ENCODE measurements at regions not wholly inside any gene's neighbourhood (a gene's known extent, or its start where the extent isn't known, plus 50 kb on each side); places are given as distances from the start of the nearest gene placed in this dataset.

DNA sequence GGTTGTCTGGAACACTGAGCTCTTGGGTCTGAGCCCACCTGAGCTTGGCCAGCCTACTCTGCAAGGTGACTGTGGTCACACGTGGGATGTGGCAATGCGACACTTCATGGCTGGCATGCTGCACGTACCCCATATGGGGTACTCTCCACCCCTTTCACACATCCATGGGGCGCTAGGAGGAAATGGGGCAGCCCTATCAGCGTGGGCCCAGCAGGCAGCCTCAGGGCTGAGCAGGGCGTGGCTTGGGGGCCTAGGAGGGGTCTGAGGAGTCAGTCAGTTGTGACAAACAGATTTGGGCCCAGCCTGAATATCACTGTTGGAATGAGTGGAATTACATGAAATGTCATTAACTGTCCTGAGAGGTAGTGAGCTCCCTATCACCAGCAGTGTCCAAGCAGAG, 82.3 kb upstream of the LINGO1 start:
- H3K4me1 ChIP-seq (ENCODE audit: control insufficient read depth, insufficient read depth, low read length, poor library complexity, severe bottlenecking): no peaks in the 10 kb centered on the region
- H3K27me3 ChIP-seq (replicated peaks; ENCODE audit: control insufficient read depth, insufficient read depth, low read length, poor library complexity, severe bottlenecking): no peaks in the 10 kb centered on the region
- H3K36me3 ChIP-seq (ENCODE audit: control insufficient read depth, insufficient read depth, low read length): no peaks in the 10 kb centered on the region
- H3K4me3 ChIP-seq (ENCODE audit: insufficient read depth, low read depth, low read length, poor library complexity, severe bottlenecking): no peak overlapping the region
- no peak overlapping the region for H3K27ac ChIP-seq (ENCODE audit: insufficient read depth, low read length, poor library complexity, severe bottlenecking)
- DNase-seq: no peak
- H3K9me3 ChIP-seq (ENCODE audit: control insufficient read depth, low read length): no peaks in the 10 kb centered on the region

DNA sequence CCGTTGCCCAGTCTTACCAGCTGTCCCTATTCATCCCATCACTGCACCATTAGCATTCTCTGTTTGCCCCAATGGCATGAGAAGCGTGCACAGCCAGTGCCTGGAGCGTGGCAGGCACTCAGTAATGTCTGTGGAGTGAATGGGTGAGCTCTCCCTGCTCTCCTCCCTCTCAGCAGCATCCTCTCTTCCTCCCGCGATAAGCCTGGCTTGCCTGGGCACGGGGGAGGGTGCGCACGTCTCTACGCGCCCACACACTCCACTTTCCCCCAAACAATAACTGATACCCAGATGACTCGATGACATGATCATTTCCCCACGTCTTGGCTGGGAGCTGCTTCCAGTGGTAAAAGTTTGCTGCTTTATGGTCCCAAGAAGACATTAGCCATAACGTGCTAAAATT, 81.8 kb upstream of the LINGO1 start:
- H3K9me3 ChIP-seq (ENCODE audit: control insufficient read depth, low read length): no peaks in the 10 kb centered on the region
- DNase-seq: no peak
- H3K27ac ChIP-seq (ENCODE audit: insufficient read depth, low read length, poor library complexity, severe bottlenecking): no peak overlapping the region
- H3K4me1 ChIP-seq (ENCODE audit: control insufficient read depth, insufficient read depth, low read length, poor library complexity, severe bottlenecking): no peaks in the 10 kb centered on the region
- H3K36me3 ChIP-seq (ENCODE audit: control insufficient read depth, insufficient read depth, low read length): no peaks in the 10 kb centered on the region
- H3K4me3 ChIP-seq (ENCODE audit: insufficient read depth, low read depth, low read length, poor library complexity, severe bottlenecking): no peak overlapping the region
- H3K27me3 ChIP-seq (replicated peaks; ENCODE audit: control insufficient read depth, insufficient read depth, low read length, poor library complexity, severe bottlenecking): no peaks in the 10 kb centered on the region

DNA sequence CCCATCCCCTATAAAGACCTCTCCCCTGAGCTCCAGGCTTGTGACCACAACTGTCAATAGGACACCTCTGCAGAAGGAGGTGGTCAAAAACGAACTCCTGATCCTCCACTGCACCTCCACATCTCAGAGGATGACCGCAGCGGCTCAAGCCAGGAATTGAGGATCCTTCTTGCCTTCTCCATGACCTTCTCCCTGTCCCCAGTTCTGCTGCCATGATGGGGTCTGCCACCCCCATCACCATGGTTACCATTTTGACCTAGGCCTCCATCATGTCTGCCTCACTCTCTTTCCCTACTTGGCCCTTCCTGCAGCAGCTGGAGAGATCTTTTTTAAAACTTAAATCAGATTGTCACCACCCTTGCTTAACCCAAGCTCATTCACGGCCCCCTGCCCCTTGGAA, 81.3 kb upstream of the LINGO1 start:
- Histone ChIP-seq H3K4me1 (ENCODE audit: control insufficient read depth, insufficient read depth, low read length, poor library complexity, severe bottlenecking) (no peaks in the 10 kb centered on the region), H3K9me3 (ENCODE audit: control insufficient read depth, low read length) (no peaks in the 10 kb centered on the region), H3K27ac (ENCODE audit: insufficient read depth, low read length, poor library complexity, severe bottlenecking) (no peak overlapping the region), H3K27me3 (replicated peaks; ENCODE audit: control insufficient read depth, insufficient read depth, low read length, poor library complexity, severe bottlenecking) (no peaks in the 10 kb centered on the region), H3K4me3 (ENCODE audit: insufficient read depth, low read depth, low read length, poor library complexity, severe bottlenecking) (no peak overlapping the region), H3K36me3 (ENCODE audit: control insufficient read depth, insufficient read depth, low read length) (no peaks in the 10 kb centered on the region)
- DNase-seq: no peak

DNA sequence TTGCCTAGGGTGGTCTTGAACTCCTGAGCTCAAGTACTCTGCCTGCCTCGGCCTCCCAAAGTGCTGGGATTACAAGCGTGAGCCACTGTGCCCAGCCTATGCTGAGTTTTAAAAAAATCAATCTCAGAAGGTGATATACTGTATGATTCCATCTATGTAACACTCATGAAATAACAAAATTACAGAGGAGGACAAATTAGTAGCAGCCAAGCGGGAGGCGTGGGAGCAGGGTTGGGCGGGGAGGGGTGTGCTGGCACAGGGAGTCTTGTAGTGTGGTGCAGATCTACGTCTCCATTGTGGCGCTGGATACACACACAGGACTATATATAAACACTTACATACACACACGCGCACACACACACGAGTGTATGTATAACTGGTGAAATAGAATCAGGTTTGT, 80.6 kb upstream of the LINGO1 start:
- Histone ChIP-seq H3K4me3 (ENCODE audit: insufficient read depth, low read depth, low read length, poor library complexity, severe bottlenecking) (no peak overlapping the region), H3K4me1 (ENCODE audit: control insufficient read depth, insufficient read depth, low read length, poor library complexity, severe bottlenecking) (no peaks in the 10 kb centered on the region), H3K27me3 (replicated peaks; ENCODE audit: control insufficient read depth, insufficient read depth, low read length, poor library complexity, severe bottlenecking) (no peaks in the 10 kb centered on the region), H3K9me3 (ENCODE audit: control insufficient read depth, low read length) (no peaks in the 10 kb centered on the region), H3K27ac (ENCODE audit: insufficient read depth, low read length, poor library complexity, severe bottlenecking) (no peak overlapping the region), H3K36me3 (ENCODE audit: control insufficient read depth, insufficient read depth, low read length) (no peaks in the 10 kb centered on the region)
- DNase-seq: no peak

- H3K36me3 ChIP-seq (ENCODE audit: control insufficient read depth, insufficient read depth, low read length): no peaks in the 10 kb centered on the region
- H3K27ac ChIP-seq (ENCODE audit: insufficient read depth, low read length, poor library complexity, severe bottlenecking): no peak overlapping the region
- no peaks in the 10 kb centered on the region for H3K27me3 ChIP-seq (replicated peaks; ENCODE audit: control insufficient read depth, insufficient read depth, low read length, poor library complexity, severe bottlenecking)
- H3K4me3 ChIP-seq (ENCODE audit: insufficient read depth, low read depth, low read length, poor library complexity, severe bottlenecking): no peak overlapping the region
- DNase-seq: no peak
- no peaks in the 10 kb centered on the region for H3K4me1 ChIP-seq (ENCODE audit: control insufficient read depth, insufficient read depth, low read length, poor library complexity, severe bottlenecking)
- H3K9me3 ChIP-seq (ENCODE audit: control insufficient read depth, low read length): no peaks in the 10 kb centered on the region
Observed at GRCh38 chr15:77712438-77712837, 79.7 kb upstream of the LINGO1 start.

DNA sequence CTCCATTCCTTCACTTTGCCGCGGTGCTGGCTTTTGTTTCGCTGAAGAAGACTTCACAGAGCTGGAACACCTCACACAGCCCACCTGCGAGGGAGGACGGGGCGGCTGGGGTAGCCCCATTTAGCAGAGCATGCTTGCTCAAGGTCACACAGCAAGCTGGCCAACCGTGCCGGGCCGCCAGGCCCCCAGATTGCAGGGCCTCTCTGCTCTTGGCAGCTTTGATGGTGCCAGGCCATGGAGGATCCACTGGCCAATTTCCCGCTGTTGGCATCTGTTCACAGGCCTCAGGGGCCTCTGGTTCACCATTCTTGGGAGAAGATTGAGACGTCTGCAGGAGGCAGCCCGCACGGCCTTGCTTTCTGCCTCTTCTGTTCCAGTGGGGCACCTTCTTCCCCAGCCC, 77.9 kb upstream of the LINGO1 start:
- H3K27me3 ChIP-seq (replicated peaks; ENCODE audit: control insufficient read depth, insufficient read depth, low read length, poor library complexity, severe bottlenecking): no peaks in the 10 kb centered on the region
- no peaks in the 10 kb centered on the region for H3K9me3 ChIP-seq (ENCODE audit: control insufficient read depth, low read length)
- H3K4me1 ChIP-seq (ENCODE audit: control insufficient read depth, insufficient read depth, low read length, poor library complexity, severe bottlenecking): no peaks in the 10 kb centered on the region
- no peak overlapping the region for H3K27ac ChIP-seq (ENCODE audit: insufficient read depth, low read length, poor library complexity, severe bottlenecking)
- no peak for DNase-seq
- H3K36me3 ChIP-seq (ENCODE audit: control insufficient read depth, insufficient read depth, low read length): no peaks in the 10 kb centered on the region
- H3K4me3 ChIP-seq (ENCODE audit: insufficient read depth, low read depth, low read length, poor library complexity, severe bottlenecking): no peak overlapping the region

DNA sequence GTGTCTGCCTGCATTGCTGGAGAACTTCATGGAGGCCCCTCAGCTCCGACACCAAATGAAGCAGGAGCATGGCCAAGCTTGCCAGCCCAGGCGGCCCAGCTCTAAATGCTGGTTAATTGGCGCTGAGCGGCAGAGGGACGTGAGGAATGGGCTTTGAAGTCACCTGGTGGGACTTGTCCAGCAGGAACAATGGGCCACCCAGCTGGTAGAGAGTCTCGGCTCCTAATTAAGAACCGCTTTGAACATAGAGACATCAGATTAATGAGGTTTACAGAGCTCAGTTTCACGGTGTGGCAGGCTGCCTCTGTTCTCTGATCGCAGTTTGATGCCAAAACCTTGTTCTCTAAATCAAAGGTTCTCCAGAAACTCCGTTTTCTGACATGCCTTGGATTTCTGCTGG, 77.5 kb upstream of the LINGO1 start:
- H3K9me3 ChIP-seq (ENCODE audit: control insufficient read depth, low read length): no peaks in the 10 kb centered on the region
- no peak for DNase-seq
- no peak overlapping the region for H3K4me3 ChIP-seq (ENCODE audit: insufficient read depth, low read depth, low read length, poor library complexity, severe bottlenecking)
- no peak overlapping the region for H3K27ac ChIP-seq (ENCODE audit: insufficient read depth, low read length, poor library complexity, severe bottlenecking)
- H3K27me3 ChIP-seq (replicated peaks; ENCODE audit: control insufficient read depth, insufficient read depth, low read length, poor library complexity, severe bottlenecking): no peaks in the 10 kb centered on the region
- no peaks in the 10 kb centered on the region for H3K36me3 ChIP-seq (ENCODE audit: control insufficient read depth, insufficient read depth, low read length)
- no peaks in the 10 kb centered on the region for H3K4me1 ChIP-seq (ENCODE audit: control insufficient read depth, insufficient read depth, low read length, poor library complexity, severe bottlenecking)

GRCh38 chr15:77709135-77709886, 76.6 kb upstream of the LINGO1 start:
- Histone ChIP-seq H3K9me3 (ENCODE audit: control insufficient read depth, low read length) (no peaks in the 10 kb centered on the region), H3K4me3 (ENCODE audit: insufficient read depth, low read depth, low read length, poor library complexity, severe bottlenecking) (no peak overlapping the region), H3K4me1 (ENCODE audit: control insufficient read depth, insufficient read depth, low read length, poor library complexity, severe bottlenecking) (no peaks in the 10 kb centered on the region), H3K36me3 (ENCODE audit: control insufficient read depth, insufficient read depth, low read length) (no peaks in the 10 kb centered on the region), H3K27ac (ENCODE audit: insufficient read depth, low read length, poor library complexity, severe bottlenecking) (no peak overlapping the region), H3K27me3 (replicated peaks; ENCODE audit: control insufficient read depth, insufficient read depth, low read length, poor library complexity, severe bottlenecking) (no peaks in the 10 kb centered on the region)
- DNase-seq: no peak

- H3K36me3 ChIP-seq (ENCODE audit: control insufficient read depth, insufficient read depth, low read length): no peaks in the 10 kb centered on the region
- H3K4me3 ChIP-seq (ENCODE audit: insufficient read depth, low read depth, low read length, poor library complexity, severe bottlenecking): no peak overlapping the region
- no peaks in the 10 kb centered on the region for H3K9me3 ChIP-seq (ENCODE audit: control insufficient read depth, low read length)
- no peaks in the 10 kb centered on the region for H3K4me1 ChIP-seq (ENCODE audit: control insufficient read depth, insufficient read depth, low read length, poor library complexity, severe bottlenecking)
- no peak overlapping the region for H3K27ac ChIP-seq (ENCODE audit: insufficient read depth, low read length, poor library complexity, severe bottlenecking)
- DNase-seq: no peak
- no peaks in the 10 kb centered on the region for H3K27me3 ChIP-seq (replicated peaks; ENCODE audit: control insufficient read depth, insufficient read depth, low read length, poor library complexity, severe bottlenecking)
Observed at GRCh38 chr15:77706482-77707244, 74.0 kb upstream of the LINGO1 start.

GRCh38 chr15:77702211-77702957, 69.7 kb upstream of the LINGO1 start:
- H3K9me3 ChIP-seq (ENCODE audit: control insufficient read depth, low read length): no peaks in the 10 kb centered on the region
- DNase-seq: no peak
- no peaks in the 10 kb centered on the region for H3K36me3 ChIP-seq (ENCODE audit: control insufficient read depth, insufficient read depth, low read length)
- no peak overlapping the region for H3K27ac ChIP-seq (ENCODE audit: insufficient read depth, low read length, poor library complexity, severe bottlenecking)
- no peak overlapping the region for H3K4me3 ChIP-seq (ENCODE audit: insufficient read depth, low read depth, low read length, poor library complexity, severe bottlenecking)
- no peaks in the 10 kb centered on the region for H3K27me3 ChIP-seq (replicated peaks; ENCODE audit: control insufficient read depth, insufficient read depth, low read length, poor library complexity, severe bottlenecking)
- no peaks in the 10 kb centered on the region for H3K4me1 ChIP-seq (ENCODE audit: control insufficient read depth, insufficient read depth, low read length, poor library complexity, severe bottlenecking)
